Epidermal melanocyte (primary cell): ENCODE measurements at regions not wholly inside any gene's neighbourhood (a gene's known extent, or its start where the extent isn't known, plus 50 kb on each side); places are given as distances from the start of the nearest gene placed in this dataset.
A peak's percentile ranks its signal among the peaks of the same experiment; 100 is the strongest.
"Not testable (repeated sequence)": the region's sequence is repeated elsewhere in the genome, so short reads cannot be mapped to it uniquely, and the experiment has no call there.

Source experiments
- DNase-seq: peaks from one replicate; pipeline ENCODE4 v3.0.0; 2011; ENCODE audit warnings: low spot score; ENCODE audit not compliant: insufficient read length

- no peak for DNase-seq
Observed at GRCh38 chr7:83882551-83882950, 233.6 kb upstream of the SEMA3E start.

- no peak for DNase-seq
Observed at GRCh38 chr7:83879063-83879462, 230.1 kb upstream of the SEMA3E start.

DNA sequence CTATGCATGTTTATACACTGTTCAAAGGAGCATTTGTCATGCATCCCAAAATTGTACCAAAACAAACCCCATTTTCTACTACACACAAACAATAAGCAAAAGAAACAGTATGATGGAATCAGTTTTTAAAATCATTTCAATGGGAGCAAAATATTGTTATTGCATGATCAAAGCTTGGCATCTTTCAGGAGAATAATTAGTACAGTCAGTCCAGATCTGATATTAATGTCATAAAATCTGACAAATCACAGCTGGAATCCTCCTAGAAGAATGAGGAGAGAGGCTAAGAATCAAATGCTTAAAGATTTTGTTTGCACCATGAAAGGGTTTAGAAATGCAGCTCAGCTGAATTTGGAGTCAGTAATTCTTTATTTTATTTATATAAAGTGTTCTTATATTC lies 229.7 kb upstream of the SEMA3E start:
- DNase-seq, result no peak

GRCh38 chr7:83876593-83876992 lies 227.7 kb upstream of the SEMA3E start:
- no peak for DNase-seq

GRCh38 chr7:83873459-83873858 lies 224.5 kb upstream of the SEMA3E start:
- DNase-seq, result no peak

DNA sequence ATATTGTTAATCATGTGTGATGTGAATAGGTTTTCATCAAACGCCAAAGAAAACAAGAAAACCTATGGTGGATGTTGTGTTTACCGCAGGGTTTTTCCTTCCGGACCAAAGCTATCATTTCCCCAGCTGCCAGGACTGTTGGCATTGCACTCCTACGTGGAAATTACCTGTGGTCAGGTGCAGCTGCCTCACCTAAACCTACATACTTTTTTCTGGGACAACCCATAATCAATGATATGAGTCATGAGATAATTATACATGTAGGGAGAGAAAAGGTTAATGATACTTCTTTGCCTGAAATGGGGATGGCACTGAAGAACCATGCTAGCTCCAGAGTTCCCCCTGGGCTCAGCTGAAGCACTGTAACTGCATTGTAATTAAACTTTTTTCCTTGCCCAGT lies 223.6 kb upstream of the SEMA3E start:
- no peak for DNase-seq

DNA sequence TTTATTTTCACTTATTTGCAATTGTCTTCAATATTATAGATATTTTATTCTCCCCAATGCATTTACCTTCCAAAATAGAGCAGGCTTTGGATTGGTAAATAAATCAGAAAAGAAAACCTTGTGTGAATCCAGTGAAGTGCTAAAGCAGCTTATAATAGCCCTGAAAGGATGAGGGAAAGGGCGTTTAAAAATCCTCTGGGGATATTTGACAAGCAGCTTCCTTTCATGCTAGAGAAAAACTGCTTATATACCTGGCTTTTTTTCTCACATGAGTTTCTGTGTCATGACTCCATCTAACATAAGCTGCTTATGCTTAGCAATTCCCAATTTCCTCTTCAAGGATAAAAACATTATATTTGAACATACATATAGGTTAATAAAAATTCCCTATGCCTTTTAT lies 221.6 kb upstream of the SEMA3E start:
- DNase-seq, result no peak

GRCh38 chr7:83866582-83866981 lies 217.6 kb upstream of the SEMA3E start:
- DNase-seq, result no peak

DNA sequence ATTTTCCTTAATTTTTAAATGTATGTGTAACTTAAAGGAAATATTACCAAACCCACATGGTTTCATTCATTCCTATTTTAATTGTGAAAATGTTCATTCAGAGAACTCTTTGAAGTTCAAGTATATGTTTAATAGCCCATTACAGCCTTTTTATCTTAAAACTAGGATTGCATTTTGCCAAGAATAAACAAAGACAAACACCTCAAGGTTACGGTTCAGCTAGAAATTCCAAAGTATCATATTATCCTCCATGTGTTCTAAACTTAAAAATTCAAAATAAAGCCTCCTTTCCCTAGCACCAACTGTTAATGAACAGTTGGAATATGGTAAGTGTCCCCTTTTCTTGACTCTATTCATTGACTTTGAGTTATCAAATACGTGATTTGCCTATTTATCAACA lies 215.6 kb upstream of the SEMA3E start:
- DNase-seq, result no peak

GRCh38 chr7:83863906-83864305 lies 215.0 kb upstream of the SEMA3E start:
- no peak for DNase-seq

DNA sequence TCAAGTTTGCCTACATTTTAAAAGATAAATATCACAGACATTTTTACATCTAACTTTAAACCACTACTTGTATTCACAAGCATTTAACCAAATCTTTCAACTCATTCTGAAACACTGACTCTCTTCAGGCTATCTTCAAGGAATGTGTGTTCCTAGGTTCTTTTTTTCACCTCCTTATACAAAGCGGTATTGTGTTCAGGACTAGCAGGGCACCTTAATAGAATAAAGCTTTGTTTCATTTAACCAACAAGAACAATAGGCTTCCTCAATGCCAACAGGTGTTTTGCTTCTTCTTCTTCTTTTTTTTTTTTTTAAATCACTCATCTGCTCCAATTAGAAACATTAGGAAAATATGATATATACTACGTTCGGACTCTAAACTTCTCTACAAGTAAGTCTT lies 212.9 kb upstream of the SEMA3E start:
- no peak for DNase-seq

DNA sequence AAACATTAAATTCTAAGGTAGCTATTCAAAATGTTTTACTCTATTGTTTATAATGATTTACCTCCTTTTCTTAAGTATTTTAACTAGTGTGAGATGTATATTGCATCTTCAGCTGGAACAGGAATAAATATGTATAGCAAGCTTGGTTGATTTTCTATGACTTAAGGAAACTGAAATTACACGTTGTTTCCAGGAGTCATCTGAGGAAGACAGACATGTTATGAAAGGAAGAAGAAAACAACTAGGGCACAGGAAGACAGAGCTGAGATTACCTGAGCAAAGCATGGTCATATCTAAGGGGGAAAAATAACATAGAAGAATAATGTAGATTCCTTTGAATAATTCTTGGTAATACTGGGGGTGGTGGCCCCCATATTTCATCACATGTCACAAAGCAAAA lies 210.9 kb upstream of the SEMA3E start:
- no peak for DNase-seq

GRCh38 chr7:83857691-83858090 lies 208.8 kb upstream of the SEMA3E start:
- no peak for DNase-seq

DNA sequence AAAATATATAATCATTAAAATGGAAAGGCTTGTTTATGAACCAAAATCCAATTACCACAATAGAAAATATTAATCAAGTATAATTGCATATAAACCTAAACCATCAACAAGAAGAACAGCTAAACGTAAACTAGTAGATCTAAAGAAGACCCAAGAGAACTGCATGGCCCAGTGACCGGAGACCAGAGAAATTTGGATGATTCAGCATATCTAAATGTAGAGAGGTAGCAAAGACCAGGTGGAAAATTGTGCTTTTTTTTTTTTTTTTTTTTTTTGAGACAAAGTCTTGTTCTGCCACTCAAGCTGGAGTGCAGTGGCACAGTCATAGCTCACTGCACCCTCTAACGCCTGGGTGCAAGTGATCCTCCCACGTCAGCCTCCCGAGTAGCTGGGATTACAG lies 207.2 kb upstream of the SEMA3E start:
- no peak for DNase-seq

- no peak for DNase-seq
Observed at GRCh38 chr7:83852136-83852535, 203.2 kb upstream of the SEMA3E start.

DNA sequence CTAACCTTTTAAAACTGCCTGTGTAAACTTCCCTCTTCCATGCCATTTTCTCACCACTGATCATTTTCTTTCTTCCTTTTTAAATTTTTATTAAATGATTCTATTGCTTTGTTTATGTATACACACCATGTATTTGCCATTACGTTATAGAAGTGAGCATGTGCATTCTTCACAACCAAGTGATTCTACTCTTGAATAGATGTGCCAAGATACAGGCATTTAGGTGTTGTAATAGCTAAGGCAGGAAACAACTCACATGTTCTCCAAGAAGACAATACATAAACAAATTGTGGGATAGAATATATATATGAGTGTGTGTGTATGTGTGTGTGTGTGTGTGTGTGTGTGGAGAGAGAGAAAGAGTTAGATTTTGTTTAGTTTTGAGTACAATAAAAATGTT lies 202.6 kb upstream of the SEMA3E start:
- DNase-seq, result no peak

DNA sequence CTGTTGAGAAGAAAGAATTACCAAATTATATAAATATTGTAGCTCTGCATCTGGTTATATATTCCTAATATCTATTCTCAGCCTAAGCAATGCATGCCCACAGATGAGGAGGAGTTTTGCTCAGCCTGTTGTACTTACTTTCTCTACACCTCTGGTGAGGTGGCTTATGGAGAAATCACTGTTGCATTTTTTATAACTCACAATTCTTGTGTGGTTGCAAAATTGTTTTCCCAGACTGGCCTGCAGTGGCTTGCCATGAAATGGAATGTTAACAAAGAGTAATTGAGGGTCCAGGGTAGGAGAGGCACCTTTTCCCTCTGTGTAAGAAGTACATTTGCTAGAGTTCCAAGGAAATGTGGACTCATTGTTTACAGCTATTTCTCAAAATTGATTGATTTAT lies 202.0 kb upstream of the SEMA3E start:
- no peak for DNase-seq

- DNase-seq, result no peak
Observed at GRCh38 chr7:83850125-83850524, 201.2 kb upstream of the SEMA3E start.

GRCh38 chr7:83849131-83849530 lies 200.2 kb upstream of the SEMA3E start:
- DNase-seq, result no peak

GRCh38 chr7:83842894-83843293 lies 194.0 kb upstream of the SEMA3E start:
- DNase-seq, result no peak

GRCh38 chr7:83837683-83838082 lies 188.7 kb upstream of the SEMA3E start:
- no peak for DNase-seq

GRCh38 chr7:83836028-83836427 lies 187.1 kb upstream of the SEMA3E start:
- no peak for DNase-seq

DNA sequence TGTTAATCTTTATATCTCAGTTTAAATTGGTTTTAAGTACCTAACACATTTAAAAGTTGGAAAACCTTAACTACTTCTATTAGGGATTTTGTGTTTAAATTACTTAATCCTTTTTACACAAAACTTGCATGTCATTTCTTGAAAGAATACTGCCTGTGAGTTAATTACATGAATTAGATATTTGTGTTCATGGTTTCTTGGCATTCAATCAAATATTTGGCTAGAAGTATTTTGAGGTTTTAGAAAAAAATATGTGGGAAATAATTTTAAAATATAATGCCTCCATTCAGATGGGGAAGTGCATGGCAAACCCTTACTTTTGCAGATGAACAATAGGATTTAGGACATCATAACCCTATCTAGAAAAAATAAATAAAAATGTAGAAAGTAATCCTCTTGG lies 186.5 kb upstream of the SEMA3E start:
- peak; percentile 21 for DNase-seq

DNA sequence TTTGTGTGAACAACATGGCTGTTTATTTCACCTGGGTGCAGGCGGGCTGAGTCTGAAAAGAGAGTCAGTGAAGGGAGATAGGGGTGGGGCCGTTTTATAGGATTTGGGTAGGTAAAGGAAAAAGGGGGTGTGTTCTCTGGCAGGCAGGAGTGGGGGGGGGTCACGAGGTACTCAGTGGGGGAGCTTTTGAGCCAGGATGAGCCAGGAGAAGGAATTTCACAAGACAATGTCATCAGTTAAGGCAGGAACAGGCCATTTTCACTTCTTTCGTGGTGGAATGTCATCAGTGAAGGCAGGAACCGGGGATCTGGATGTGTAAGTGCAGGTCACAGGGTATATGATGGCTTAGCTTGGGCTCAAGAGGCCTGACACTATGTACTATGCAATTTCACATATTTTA lies 184.8 kb upstream of the SEMA3E start:
- not testable (repeated sequence) for DNase-seq

GRCh38 chr7:83832009-83832408 lies 183.1 kb upstream of the SEMA3E start:
- DNase-seq, result no peak
